Hematopoietic multipotent progenitor cell treated with erythropoietin and hydrocortisone succinate and interleukin-3 and kit ligand, for 4 days (in vitro differentiated cells): ENCODE measurements at regions not wholly inside any gene's neighbourhood (a gene's known extent, or its start where the extent isn't known, plus 50 kb on each side); places are given as distances from the start of the nearest gene placed in this dataset.

Experiments used
- DNase-seq: peaks from one replicate; pipeline ENCODE4 v3.0.0-alpha.2; 2015

- no peak for DNase-seq
These were observed 432.7 kb downstream of the SLITRK5 start for GRCh38 chr13:88103824-88104223.

- no peak for DNase-seq
These were observed 433.4 kb downstream of the SLITRK5 start for GRCh38 chr13:88104576-88104975.

GRCh38 chr13:88107570-88107969 is 436.4 kb downstream of the SLITRK5 start:
- no peak for DNase-seq

GRCh38 chr13:88112526-88112925 is 441.4 kb downstream of the SLITRK5 start:
- DNase-seq, result peak; percentile 41

- no peak for DNase-seq
These were observed 444.8 kb downstream of the SLITRK5 start for GRCh38 chr13:88115976-88116375.

- DNase-seq, result no peak
These were observed 447.8 kb downstream of the SLITRK5 start for GRCh38 chr13:88118952-88119351.

- DNase-seq, result no peak
These were observed 453.0 kb downstream of the SLITRK5 start for GRCh38 chr13:88124142-88124541.

- no peak for DNase-seq
These were observed 453.9 kb downstream of the SLITRK5 start for GRCh38 chr13:88125055-88125454.

GRCh38 chr13:88136098-88136790 is 465.1 kb downstream of the SLITRK5 start:
- no peak for DNase-seq

- DNase-seq, result no peak
These were observed 471.5 kb downstream of the SLITRK5 start for GRCh38 chr13:88142653-88143052.

GRCh38 chr13:88144580-88144979 is 473.4 kb downstream of the SLITRK5 start:
- no peak for DNase-seq

- no peak for DNase-seq
These were observed 482.2 kb downstream of the SLITRK5 start for GRCh38 chr13:88153353-88153752.

GRCh38 chr13:88154001-88154400 is 482.8 kb downstream of the SLITRK5 start:
- DNase-seq, result no peak

- DNase-seq, result no peak
These were observed 491.0 kb downstream of the SLITRK5 start for GRCh38 chr13:88162076-88162702.

- no peak for DNase-seq
These were observed 505.1 kb downstream of the SLITRK5 start for GRCh38 chr13:88176231-88176630.

GRCh38 chr13:88183440-88183839 is 512.3 kb downstream of the SLITRK5 start:
- DNase-seq, result no peak

- DNase-seq, result no peak
These were observed 517.8 kb downstream of the SLITRK5 start for GRCh38 chr13:88188986-88189385.

- no peak for DNase-seq
These were observed 518.6 kb downstream of the SLITRK5 start for GRCh38 chr13:88189728-88190127.

- DNase-seq, result peak; percentile 7
These were observed 524.9 kb downstream of the SLITRK5 start for GRCh38 chr13:88196106-88196505.

GRCh38 chr13:88217372-88217771 is 546.2 kb downstream of the SLITRK5 start:
- no peak for DNase-seq

GRCh38 chr13:88217883-88218282 is 546.7 kb downstream of the SLITRK5 start:
- no peak for DNase-seq

- no peak for DNase-seq
These were observed 552.8 kb downstream of the SLITRK5 start for GRCh38 chr13:88223958-88224357.

- no peak for DNase-seq
These were observed 564.3 kb downstream of the SLITRK5 start for GRCh38 chr13:88235441-88235840.

- no peak for DNase-seq
These were observed 575.1 kb downstream of the SLITRK5 start for GRCh38 chr13:88246239-88246638.

GRCh38 chr13:88248393-88248792 is 577.2 kb downstream of the SLITRK5 start:
- no peak for DNase-seq
